ENCODE measurements at regions not wholly inside any gene's neighbourhood (a gene's known extent, or its start where the extent isn't known, plus 50 kb on each side); places are given as distances from the start of the nearest gene placed in this dataset.

DNA sequence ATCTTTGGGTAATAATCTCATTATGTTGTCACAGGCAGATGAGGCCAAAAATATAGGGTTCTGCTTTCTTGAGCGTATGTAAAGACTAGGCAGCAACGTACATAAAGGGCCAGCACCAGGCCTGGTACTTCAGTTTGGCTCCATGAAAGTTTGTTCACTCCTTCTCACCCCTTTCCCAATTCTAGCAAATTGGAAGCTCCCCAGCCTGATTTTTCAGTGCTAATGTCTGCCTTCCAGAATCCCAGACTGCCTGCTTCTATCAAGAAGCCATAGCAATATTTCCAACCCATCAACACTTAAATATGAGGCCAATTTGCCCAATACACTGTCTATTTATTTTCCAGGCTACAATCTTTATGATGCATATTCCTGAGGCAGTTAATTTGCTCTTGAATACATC, 93.4 kb upstream of the PTPRT start:
- H3K27me3 Mint-ChIP-seq = peaks cover 12% of the 10 kb centered on the region
- intact Hi-C loops (cut with micrococcal nuclease) = no loop called here

GRCh38 chr20:43271980-43272379, 82.3 kb upstream of the PTPRT start:
- Mint-ChIP-seq H3K4me1 (ENCODE audit: low read depth) (no peaks in the 10 kb centered on the region), H3K27ac (no peak overlapping the region), H3K27me3 (peaks cover 3% of the 10 kb centered on the region), H3K36me3 (ENCODE audit: low read depth) (no peaks in the 10 kb centered on the region), H3K9me3 (peaks cover 5% of the 10 kb centered on the region), H3K4me3 (no peak overlapping the region)
- intact Hi-C loops (cut with micrococcal nuclease) = no loop called here

More for the DNA sequence above, 93.4 kb upstream of the PTPRT start:
- Mint-ChIP-seq H3K36me3 (ENCODE audit: low read depth) (no peaks in the 10 kb centered on the region), H3K4me3 (no peak overlapping the region), H3K4me1 (ENCODE audit: low read depth) (no peaks in the 10 kb centered on the region), H3K9me3 (peaks cover 10% of the 10 kb centered on the region), H3K27ac (no peak overlapping the region)

DNA sequence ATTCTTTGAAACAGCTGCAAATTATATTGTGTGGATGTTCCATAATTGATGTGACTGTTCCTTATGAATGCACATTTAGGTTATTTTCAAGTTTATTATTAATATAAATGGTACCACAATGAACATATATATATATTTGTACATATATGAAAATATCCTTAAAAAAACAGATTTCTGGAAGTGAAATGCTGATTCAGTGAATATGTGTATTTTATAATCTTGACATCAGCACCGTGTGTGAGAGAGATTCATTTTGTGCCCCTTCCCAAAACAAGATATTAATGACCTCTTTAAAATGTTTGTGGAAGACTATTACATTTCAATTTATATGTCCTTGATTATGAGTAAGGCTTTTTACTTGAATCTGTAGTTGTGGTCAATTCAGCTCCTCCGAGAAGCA, 75.7 kb upstream of the PTPRT start:
- Mint-ChIP-seq H3K9me3 (no peaks in the 10 kb centered on the region), H3K4me3 (no peak overlapping the region), H3K4me1 (ENCODE audit: low read depth) (no peaks in the 10 kb centered on the region), H3K27me3 (peaks cover 2% of the 10 kb centered on the region), H3K36me3 (ENCODE audit: low read depth) (no peaks in the 10 kb centered on the region), H3K27ac (no peak overlapping the region)
- intact Hi-C loops (cut with micrococcal nuclease) = no loop called here

DNA sequence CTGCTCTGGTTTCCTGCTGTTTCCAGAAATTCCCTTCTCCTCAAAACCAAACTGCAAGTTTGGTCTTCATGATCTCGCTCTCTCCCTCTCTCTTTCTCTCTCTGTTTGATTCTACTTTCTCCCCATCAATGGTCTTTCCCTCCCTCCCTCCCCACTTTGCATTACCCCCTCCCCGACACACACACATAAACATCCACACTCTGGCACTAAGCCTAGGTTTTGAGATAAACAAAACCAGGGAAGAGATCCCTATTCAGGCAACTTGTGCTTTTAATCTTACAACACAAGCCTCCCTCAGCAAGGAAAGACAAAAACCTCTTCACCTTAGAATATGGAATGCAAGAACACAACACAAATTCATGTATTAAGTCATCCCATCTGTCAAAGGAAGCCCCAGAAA, 73.5 kb upstream of the PTPRT start:
- Mint-ChIP-seq H3K4me1 (ENCODE audit: low read depth) (no peaks in the 10 kb centered on the region), H3K4me3 (no peak overlapping the region), H3K36me3 (ENCODE audit: low read depth) (no peaks in the 10 kb centered on the region), H3K9me3 (peaks cover 9% of the 10 kb centered on the region), H3K27ac (no peak overlapping the region), H3K27me3 (peaks cover 2% of the 10 kb centered on the region)
- intact Hi-C loops (cut with micrococcal nuclease) = no loop called here

GRCh38 chr20:43262341-43262740, 72.6 kb upstream of the PTPRT start:
- H3K36me3 Mint-ChIP-seq (ENCODE audit: low read depth) = no peaks in the 10 kb centered on the region
- H3K9me3 Mint-ChIP-seq = peaks cover 9% of the 10 kb centered on the region
- intact Hi-C loops (cut with micrococcal nuclease) = no loop called here
- H3K4me3 Mint-ChIP-seq = no peak overlapping the region
- peaks cover 2% of the 10 kb centered on the region for H3K27me3 Mint-ChIP-seq
- no peak overlapping the region for H3K27ac Mint-ChIP-seq
- no peaks in the 10 kb centered on the region for H3K4me1 Mint-ChIP-seq (ENCODE audit: low read depth)

- H3K27ac Mint-ChIP-seq = no peak overlapping the region
- peaks cover 9% of the 10 kb centered on the region for H3K9me3 Mint-ChIP-seq
- intact Hi-C loops (cut with micrococcal nuclease) = no loop called here
- H3K27me3 Mint-ChIP-seq = no peaks in the 10 kb centered on the region
- no peak overlapping the region for H3K4me3 Mint-ChIP-seq
- no peaks in the 10 kb centered on the region for H3K4me1 Mint-ChIP-seq (ENCODE audit: low read depth)
- H3K36me3 Mint-ChIP-seq (ENCODE audit: low read depth) = no peaks in the 10 kb centered on the region
Measured at GRCh38 chr20:43255877-43256276, 66.2 kb upstream of the PTPRT start.

- Mint-ChIP-seq H3K4me1 (ENCODE audit: low read depth) (no peaks in the 10 kb centered on the region), H3K4me3 (no peak overlapping the region), H3K27me3 (no peaks in the 10 kb centered on the region), H3K27ac (no peak overlapping the region), H3K36me3 (ENCODE audit: low read depth) (no peaks in the 10 kb centered on the region), H3K9me3 (no peaks in the 10 kb centered on the region)
- intact Hi-C loops (cut with micrococcal nuclease) = no loop called here
Measured at GRCh38 chr20:43252761-43253160, 63.1 kb upstream of the PTPRT start.

GRCh38 chr20:43248341-43248740, 58.6 kb upstream of the PTPRT start:
- Mint-ChIP-seq H3K27ac (no peak overlapping the region), H3K4me1 (ENCODE audit: low read depth) (no peaks in the 10 kb centered on the region), H3K36me3 (ENCODE audit: low read depth) (no peaks in the 10 kb centered on the region), H3K4me3 (no peak overlapping the region), H3K27me3 (peaks cover 3% of the 10 kb centered on the region), H3K9me3 (no peaks in the 10 kb centered on the region)
- intact Hi-C loops (cut with micrococcal nuclease) = no loop called here

GRCh38 chr20:43247361-43247760, 57.7 kb upstream of the PTPRT start:
- Mint-ChIP-seq H3K36me3 (ENCODE audit: low read depth) (no peaks in the 10 kb centered on the region), H3K4me1 (ENCODE audit: low read depth) (no peaks in the 10 kb centered on the region), H3K9me3 (no peaks in the 10 kb centered on the region), H3K27ac (no peak overlapping the region), H3K4me3 (no peak overlapping the region), H3K27me3 (peaks cover 4% of the 10 kb centered on the region)
- intact Hi-C loops (cut with micrococcal nuclease) = no loop called here

GRCh38 chr20:43244647-43245046, 54.9 kb upstream of the PTPRT start:
- Mint-ChIP-seq H3K4me3 (no peak overlapping the region), H3K27ac (no peak overlapping the region), H3K27me3 (peaks cover 4% of the 10 kb centered on the region), H3K4me1 (ENCODE audit: low read depth) (no peaks in the 10 kb centered on the region), H3K9me3 (peaks cover 4% of the 10 kb centered on the region), H3K36me3 (ENCODE audit: low read depth) (no peaks in the 10 kb centered on the region)
- intact Hi-C loops (cut with micrococcal nuclease) = no loop called here

DNA sequence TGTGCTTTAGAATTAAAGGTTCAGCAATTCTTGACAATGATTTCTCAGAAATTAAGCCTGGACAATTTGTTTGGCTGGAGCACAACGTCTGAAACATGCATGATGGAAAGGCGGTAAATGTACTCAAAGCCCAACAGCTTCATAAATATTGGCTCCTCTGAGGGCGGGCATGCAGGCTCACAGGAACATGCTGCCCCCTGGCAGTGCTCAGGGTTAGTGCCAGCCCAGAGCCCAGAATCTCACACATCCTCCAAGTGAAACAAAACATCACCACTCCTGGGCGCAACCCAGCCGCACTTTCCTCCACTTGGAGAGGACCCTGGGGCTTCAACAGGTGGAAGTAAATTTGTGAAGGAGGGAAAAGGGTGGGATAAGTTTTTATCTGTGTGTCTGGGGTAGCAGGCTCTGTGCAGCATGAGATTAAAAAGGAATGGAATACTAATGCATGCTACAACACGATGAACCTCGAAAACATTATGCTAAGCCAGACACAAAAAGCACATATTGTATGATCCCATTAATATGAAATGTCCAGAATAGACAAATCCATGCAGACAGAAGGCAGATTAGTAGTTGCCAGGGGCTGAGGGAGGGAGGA, 54.1 kb upstream of the PTPRT start:
- Mint-ChIP-seq H3K36me3 (ENCODE audit: low read depth) (no peaks in the 10 kb centered on the region), H3K27ac (no peak overlapping the region), H3K4me1 (ENCODE audit: low read depth) (no peaks in the 10 kb centered on the region), H3K27me3 (peaks cover 4% of the 10 kb centered on the region), H3K9me3 (peaks cover 12% of the 10 kb centered on the region), H3K4me3 (no peak overlapping the region)
- intact Hi-C loops (cut with micrococcal nuclease) = no loop called here

DNA sequence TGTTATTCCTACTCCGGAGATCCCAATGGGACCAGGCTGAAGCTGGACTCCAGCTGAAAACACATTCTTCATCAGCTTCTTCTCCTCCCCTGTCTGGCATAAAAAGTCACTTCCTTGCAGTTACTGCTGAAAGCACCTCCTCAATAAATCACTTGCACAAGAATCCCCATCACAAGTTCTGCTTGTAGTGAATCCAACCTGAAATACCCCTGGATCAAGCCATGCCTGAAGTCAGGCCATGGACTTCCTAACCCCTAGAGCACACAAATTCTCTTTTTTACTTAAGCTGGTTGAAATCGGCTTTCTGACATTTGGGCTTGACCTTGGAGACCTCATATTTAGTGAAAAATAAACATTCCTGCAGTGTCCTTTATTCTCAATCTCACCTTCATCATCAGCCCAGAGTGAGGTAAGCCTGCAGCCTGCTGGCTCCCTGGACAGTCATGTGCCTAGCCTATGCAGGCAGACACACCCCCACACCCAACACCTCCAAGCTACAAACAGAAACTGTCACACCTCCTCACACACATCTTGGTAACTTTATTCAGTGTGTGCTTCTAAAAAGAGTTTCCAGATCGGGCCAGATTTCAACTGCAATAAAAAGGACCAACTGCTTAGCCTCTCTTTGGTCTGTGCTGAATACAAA, 51.5 kb upstream of the PTPRT start:
- peaks cover 3% of the 10 kb centered on the region for H3K27me3 Mint-ChIP-seq
- intact Hi-C loops (cut with micrococcal nuclease) = no loop called here

More for the DNA sequence above, 51.5 kb upstream of the PTPRT start:
- H3K27ac Mint-ChIP-seq = no peak overlapping the region
- no peaks in the 10 kb centered on the region for H3K36me3 Mint-ChIP-seq (ENCODE audit: low read depth)
- no peak overlapping the region for H3K4me3 Mint-ChIP-seq
- peaks cover 12% of the 10 kb centered on the region for H3K9me3 Mint-ChIP-seq
- H3K4me1 Mint-ChIP-seq (ENCODE audit: low read depth) = no peaks in the 10 kb centered on the region
